Gastrocnemius medialis (tissue), 4 donors: ENCODE measurements at regions not wholly inside any gene's neighbourhood (a gene's known extent, or its start where the extent isn't known, plus 50 kb on each side); places are given as distances from the start of the nearest gene placed in this dataset.

ENCODE experiments used
- ATAC-seq, 2 donors: fragments of 150-250 bp; one replicate each; pipeline ENCODE4 v1.9.1; 2016
- DNase-seq, 2 donors: peaks; one replicate each; pipeline ENCODE4 v3.0.0-alpha.2; 2019
- H3K27ac ChIP-seq, 4 donors: fragments of 200-600 bp; sonication (generic); 1 replicate in 1 of 4; 2 replicates in 3 of 4; pipeline ENCODE4 v1.5.1; 2016 to 2018; ENCODE audit warnings: mild to moderate bottlenecking in 2 of 4, moderate library complexity in 1 of 4
- H3K27me3 ChIP-seq, 3 donors: fragments of 200-600 bp; sonication (generic) in 2 of 3; 1 replicate in 1 of 3; 2 replicates in 2 of 3; pipeline versions ENCODE4 v1.5.1 to v1.6.0; 2016 to 2019; ENCODE audit warnings: mild to moderate bottlenecking in 1 of 3, moderate library complexity in 1 of 3
- H3K36me3 ChIP-seq, 2 donors: fragments of 200-600 bp; sonication (generic) in 1 of 2; one replicate each; pipeline ENCODE4 v1.5.1; 2017 to 2018
- H3K4me1 ChIP-seq, 2 donors: fragments of 200-600 bp; sonication (generic) in 1 of 2; one replicate each; pipeline ENCODE4 v1.5.1; 2016 to 2017; ENCODE audit warnings: mild to moderate bottlenecking in 2 of 2
- H3K4me3 ChIP-seq, 4 donors: fragments of 200-600 bp; sonication (generic) in 3 of 4; 1 replicate in 1 of 4; 2 replicates in 3 of 4; pipeline ENCODE4 v1.5.1; 2016 to 2019; ENCODE audit warnings: mild to moderate bottlenecking in 2 of 4
- H3K9me3 ChIP-seq, 3 donors: fragments of 200-600 bp; sonication (generic) in 2 of 3; 1 replicate in 1 of 3; 2 replicates in 2 of 3; pipeline ENCODE4 v1.5.1; 2016 to 2019
- POLR2A ChIP-seq, 2 donors: fragments of 450-650 bp; IDR thresholded peaks; one replicate each; pipeline ENCODE4 v1.6.1; 2017; ENCODE audit warnings: antibody characterized with exemption in 2 of 2, mild to moderate bottlenecking in 2 of 2, moderate library complexity in 2 of 2
- in situ Hi-C, 4 donors: fragments of 200-750 bp; cut with MboI; loops; one replicate each; pipeline versions ENCODE4 v1.15.0 to v1.8.0; 2017; ENCODE audit warnings: low sequenced_read_pairs in 4 of 4
- intact Hi-C: fragments of 100-400 bp; cut with DNase I; formaldehyde crosslinking; loops from one replicate; pipeline ENCODE4 v1.15.1; 2023; ENCODE audit warnings: low total_unique reads
- TF ChIP-seq, protein P1 (sequence below), 5 experiments: fragments of 450-650 bp in 3 of 5; fragments of 200-600 bp in 2 of 5; sonication (generic) in 2 of 5; IDR thresholded peaks in 4 of 5; conservative IDR thresholded peaks in 1 of 5; 1 replicate in 4 of 5; 2 replicates in 1 of 5; pipeline ENCODE4 v1.5.1; 2016 to 2019; ENCODE audit warnings: antibody characterized with exemption in 5 of 5, mild to moderate bottlenecking in 3 of 5, moderate library complexity in 3 of 5

- no peak for ATAC-seq
- Histone ChIP-seq H3K36me3 (no peaks in the 10 kb centered on the region), H3K27ac (no peak overlapping the region), H3K27me3 (no peaks in the 10 kb centered on the region), H3K4me1 (no peaks in the 10 kb centered on the region), H3K4me3 (no peak overlapping the region), H3K9me3 (no peaks in the 10 kb centered on the region)
- intact Hi-C loops (no loop called here), in situ Hi-C loops (no loop called here)
- no peak for DNase-seq
- no peak for TF ChIP-seq POLR2A (IDR thresholded peaks at IDR 0.05)
- TF ChIP-seq, protein P1, sequence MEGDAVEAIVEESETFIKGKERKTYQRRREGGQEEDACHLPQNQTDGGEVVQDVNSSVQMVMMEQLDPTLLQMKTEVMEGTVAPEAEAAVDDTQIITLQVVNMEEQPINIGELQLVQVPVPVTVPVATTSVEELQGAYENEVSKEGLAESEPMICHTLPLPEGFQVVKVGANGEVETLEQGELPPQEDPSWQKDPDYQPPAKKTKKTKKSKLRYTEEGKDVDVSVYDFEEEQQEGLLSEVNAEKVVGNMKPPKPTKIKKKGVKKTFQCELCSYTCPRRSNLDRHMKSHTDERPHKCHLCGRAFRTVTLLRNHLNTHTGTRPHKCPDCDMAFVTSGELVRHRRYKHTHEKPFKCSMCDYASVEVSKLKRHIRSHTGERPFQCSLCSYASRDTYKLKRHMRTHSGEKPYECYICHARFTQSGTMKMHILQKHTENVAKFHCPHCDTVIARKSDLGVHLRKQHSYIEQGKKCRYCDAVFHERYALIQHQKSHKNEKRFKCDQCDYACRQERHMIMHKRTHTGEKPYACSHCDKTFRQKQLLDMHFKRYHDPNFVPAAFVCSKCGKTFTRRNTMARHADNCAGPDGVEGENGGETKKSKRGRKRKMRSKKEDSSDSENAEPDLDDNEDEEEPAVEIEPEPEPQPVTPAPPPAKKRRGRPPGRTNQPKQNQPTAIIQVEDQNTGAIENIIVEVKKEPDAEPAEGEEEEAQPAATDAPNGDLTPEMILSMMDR (IDR thresholded peaks at IDR 0.05 in 4 of 5, conservative IDR thresholded peaks at IDR 0.05 in 1 of 5): no peak
Measured at GRCh38 chr18:67864677-67865340, 348.3 kb upstream of the DSEL start.

DNA sequence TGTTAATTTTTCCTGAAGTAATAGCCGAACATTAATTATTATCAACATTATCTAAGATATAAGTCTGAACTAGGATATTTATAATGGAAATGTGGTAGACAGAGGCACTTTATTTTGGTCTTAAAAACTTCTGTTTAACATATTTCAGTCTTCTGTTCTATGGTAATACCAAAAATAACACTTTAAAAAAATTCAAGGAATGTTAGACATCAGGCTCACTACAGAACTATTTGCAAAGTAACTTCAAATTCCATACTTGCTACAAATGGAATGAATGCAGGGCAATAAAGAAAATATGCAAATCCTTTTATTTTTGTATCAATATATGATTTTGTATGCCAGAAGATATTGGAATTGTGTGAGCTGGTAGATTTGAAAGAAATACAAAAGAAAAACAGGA is 345.5 kb upstream of the DSEL start:
- Histone ChIP-seq H3K27me3 (no peaks in the 10 kb centered on the region), H3K36me3 (no peaks in the 10 kb centered on the region), H3K27ac (no peak overlapping the region), H3K4me1 (no peaks in the 10 kb centered on the region), H3K9me3 (no peaks in the 10 kb centered on the region), H3K4me3 (no peak overlapping the region)
- intact Hi-C loops: no loop called here
- ATAC-seq (no peak), DNase-seq (no peak)
- in situ Hi-C loops: no loop called here
- TF ChIP-seq, protein P1 (IDR thresholded peaks at IDR 0.05 in 4 of 5, conservative IDR thresholded peaks at IDR 0.05 in 1 of 5): no peak
- no peak for TF ChIP-seq POLR2A (IDR thresholded peaks at IDR 0.05)

DNA sequence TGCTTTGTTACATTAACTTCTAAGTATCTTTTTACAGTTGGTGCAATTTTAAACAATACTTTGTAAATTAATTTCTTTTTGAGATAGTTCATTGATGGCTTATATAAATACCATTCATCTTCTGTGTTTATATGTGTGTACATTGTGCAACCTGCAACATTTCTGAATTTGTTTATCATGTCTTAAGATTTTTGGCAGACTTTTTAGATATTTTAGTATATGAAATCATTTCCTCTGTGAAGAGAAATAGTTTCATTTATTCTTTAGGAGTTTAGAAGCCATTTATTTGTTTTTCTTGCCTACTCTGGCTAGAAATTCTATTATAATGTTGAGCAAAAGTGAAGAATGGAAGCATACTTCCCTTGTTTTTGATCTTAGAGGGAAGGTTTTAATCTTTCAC is 337.8 kb upstream of the DSEL start:
- no peak for TF ChIP-seq POLR2A (IDR thresholded peaks at IDR 0.05)
- TF ChIP-seq, protein P1 (IDR thresholded peaks at IDR 0.05 in 4 of 5, conservative IDR thresholded peaks at IDR 0.05 in 1 of 5): no peak
- DNase-seq (no peak), ATAC-seq (no peak)
- Histone ChIP-seq H3K27ac (no peak overlapping the region), H3K27me3 (no peaks in the 10 kb centered on the region), H3K9me3 (no peaks in the 10 kb centered on the region), H3K36me3 (no peaks in the 10 kb centered on the region), H3K4me3 (no peak overlapping the region), H3K4me1 (no peaks in the 10 kb centered on the region)
- in situ Hi-C loops: no loop called here
- intact Hi-C loops: no loop called here

- Histone ChIP-seq H3K27ac (no peak overlapping the region), H3K4me3 (no peak overlapping the region), H3K27me3 (no peaks in the 10 kb centered on the region), H3K4me1 (no peaks in the 10 kb centered on the region), H3K36me3 (no peaks in the 10 kb centered on the region), H3K9me3 (no peaks in the 10 kb centered on the region)
- no peak for DNase-seq
- in situ Hi-C loops: no loop called here
- no peak for ATAC-seq
- TF ChIP-seq POLR2A (IDR thresholded peaks at IDR 0.05): no peak
- TF ChIP-seq, protein P1 (IDR thresholded peaks at IDR 0.05 in 4 of 5, conservative IDR thresholded peaks at IDR 0.05 in 1 of 5): no peak
- intact Hi-C loops: no loop called here
Measured at GRCh38 chr18:67846422-67847098, 330.0 kb upstream of the DSEL start.
